ENCODE measurements at regions not wholly inside any gene's neighbourhood (a gene's known extent, or its start where the extent isn't known, plus 50 kb on each side); places are given as distances from the start of the nearest gene placed in this dataset.

GRCh38 chr2:11093467-11093866 is 61.8 kb upstream of the SLC66A3 start:
- Histone ChIP-seq H3K4me3 (no peak overlapping the region), H3K9me3 (no peaks in the 10 kb centered on the region), H3K4me1 (no peaks in the 10 kb centered on the region), H3K27me3 (peaks cover 0 to 10% (median 0%) of the 10 kb centered on the region in 4 donors), H3K27ac (no peak overlapping the region), H3K36me3 (no peaks in the 10 kb centered on the region)
- no peak for DNase-seq
- 25 to 33% methylated on average over 1 to 2 of the region's 4 CpGs for whole genome bisulfite sequencing, 2 donors
- intact Hi-C loops (cut with DNase I), result no loop called here
- TF ChIP-seq POLR2A (IDR thresholded peaks at IDR 0.05), result no peak
- no peak for TF ChIP-seq CTCF (IDR thresholded peaks at IDR 0.05)

GRCh38 chr2:11094021-11094810 is 61.1 kb upstream of the SLC66A3 start:
- Histone ChIP-seq H3K27ac (no peak overlapping the region), H3K9me3 (no peaks in the 10 kb centered on the region), H3K36me3 (no peaks in the 10 kb centered on the region), H3K27me3 (peaks cover 0 to 10% (median 0%) of the 10 kb centered on the region in 4 donors), H3K4me3 (no peak overlapping the region), H3K4me1 (no peaks in the 10 kb centered on the region)
- DNase-seq, result no peak
- WGBS, 2 donors, result 74 to 79% methylated on average over 15 of the region's 19 CpGs
- TF ChIP-seq POLR2A (IDR thresholded peaks at IDR 0.05) (no peak), CTCF (IDR thresholded peaks at IDR 0.05) (no peak)
- intact Hi-C loops (cut with DNase I), result no loop called here

GRCh38 chr2:11096591-11096990 is 58.7 kb upstream of the SLC66A3 start:
- no peaks in the 10 kb centered on the region for H3K36me3 ChIP-seq
- H3K4me3 ChIP-seq, result no peak overlapping the region
- H3K27ac ChIP-seq, result no peak overlapping the region
- H3K4me1 ChIP-seq, result no peaks in the 10 kb centered on the region
- WGBS, 2 donors, result 69% methylated on average over 6 to 10 of the region's 10 CpGs
- intact Hi-C loops (cut with DNase I), result no loop called here
- peaks cover 0 to 19% (median 0%) of the 10 kb centered on the region in 4 donors for H3K27me3 ChIP-seq
- TF ChIP-seq POLR2A (IDR thresholded peaks at IDR 0.05) (no peak), CTCF (IDR thresholded peaks at IDR 0.05) (no peak)
- no peak for DNase-seq
- no peaks in the 10 kb centered on the region for H3K9me3 ChIP-seq

GRCh38 chr2:11097038-11097720 is 58.1 kb upstream of the SLC66A3 start:
- 69 to 77% methylated on average over 8 to 12 of the region's 13 CpGs for WGBS, 2 donors
- TF ChIP-seq POLR2A (IDR thresholded peaks at IDR 0.05), result no peak
- no peak for TF ChIP-seq CTCF (IDR thresholded peaks at IDR 0.05)
- H3K9me3 ChIP-seq, result no peaks in the 10 kb centered on the region
- no peak overlapping the region for H3K27ac ChIP-seq
- no peaks in the 10 kb centered on the region for H3K36me3 ChIP-seq
- intact Hi-C loops (cut with DNase I), result no loop called here
- no peak overlapping the region for H3K4me3 ChIP-seq
- DNase-seq, result no peak
- peaks cover 0 to 21% (median 0%) of the 10 kb centered on the region in 4 donors for H3K27me3 ChIP-seq
- H3K4me1 ChIP-seq, result no peaks in the 10 kb centered on the region

- TF ChIP-seq POLR2A (IDR thresholded peaks at IDR 0.05) (no peak), CTCF (IDR thresholded peaks at IDR 0.05) (no peak)
- intact Hi-C loops (cut with DNase I), result no loop called here
- no peak overlapping the region for H3K4me3 ChIP-seq
- WGBS, 2 donors, result 71 to 74% methylated on average over 13 of the region's 13 CpGs
- H3K4me1 ChIP-seq, result no peaks in the 10 kb centered on the region
- no peaks in the 10 kb centered on the region for H3K9me3 ChIP-seq
- no peaks in the 10 kb centered on the region for H3K36me3 ChIP-seq
- H3K27me3 ChIP-seq, result peaks cover 0 to 24% (median 0%) of the 10 kb centered on the region in 4 donors
- H3K27ac ChIP-seq, result no peak overlapping the region
- DNase-seq, result no peak
Observed at GRCh38 chr2:11097854-11098387, 57.3 kb upstream of the SLC66A3 start.
